SK-N-SH (cell line): ENCODE measurements at regions not wholly inside any gene's neighbourhood (a gene's known extent, or its start where the extent isn't known, plus 50 kb on each side); places are given as distances from the start of the nearest gene placed in this dataset.

ENCODE experiments used
- CTCF ChIP-seq: fragments of 200-600 bp; sonication (generic); IDR thresholded peaks from 2 replicates; pipeline ENCODE4 v1.6.1; 2017; ENCODE audit warnings: antibody characterized with exemption, mild to moderate bottlenecking, moderate library complexity
- RFX5 ChIP-seq: IDR thresholded peaks from 2 replicates; pipeline ENCODE4 v1.6.1; 2012; ENCODE audit warnings: mild to moderate bottlenecking, improper control_type of control experiment, low read length

GRCh38 chr10:131737543-131738395, 163.0 kb upstream of the PPP2R2D start:
- no peak for TF ChIP-seq CTCF
- no peak for TF ChIP-seq RFX5
